Stimulated activated naive CD8-positive, alpha-beta T cell treated with anti-CD3 and anti-CD28 coated beads, Interleukin-15, Interleukin-2, amounts not matched to agents 100 ng/mL and 50 ng/mL, for 24 hours (primary cell): ENCODE measurements at regions not wholly inside any gene's neighbourhood (a gene's known extent, or its start where the extent isn't known, plus 50 kb on each side); places are given as distances from the start of the nearest gene placed in this dataset.
"Not testable (repeated sequence)": the region's sequence is repeated elsewhere in the genome, so short reads cannot be mapped to it uniquely, and the experiment has no call there.

ENCODE experiments used
- H3K27ac Mint-ChIP-seq: one replicate; pipeline ENCODE4 v1.8.0; 2021; ENCODE audit warnings: mild to moderate bottlenecking, mixed read lengths
- H3K27me3 Mint-ChIP-seq: one replicate; pipeline ENCODE4 v1.8.0; 2021; ENCODE audit warnings: mixed read lengths
- H3K36me3 Mint-ChIP-seq: one replicate; pipeline ENCODE4 v1.8.0; 2021; ENCODE audit warnings: low read depth, mixed read lengths
- H3K4me1 Mint-ChIP-seq: one replicate; pipeline ENCODE4 v1.8.0; 2021; ENCODE audit warnings: low read depth, mixed read lengths
- H3K4me3 Mint-ChIP-seq: one replicate; pipeline ENCODE4 v1.8.0; 2021; ENCODE audit warnings: mild to moderate bottlenecking, mixed read lengths
- H3K9me3 Mint-ChIP-seq: one replicate; pipeline ENCODE4 v1.8.0; 2021; ENCODE audit warnings: mixed read lengths

- H3K27me3 Mint-ChIP-seq = peaks cover 21% of the 10 kb centered on the region
- not testable (repeated sequence) for H3K36me3 Mint-ChIP-seq, H3K9me3 Mint-ChIP-seq, H3K4me1 Mint-ChIP-seq, H3K27ac Mint-ChIP-seq, H3K4me3 Mint-ChIP-seq
These were observed 93.2 kb downstream of the METRNL start for GRCh38 chr17:83172646-83173045.

DNA sequence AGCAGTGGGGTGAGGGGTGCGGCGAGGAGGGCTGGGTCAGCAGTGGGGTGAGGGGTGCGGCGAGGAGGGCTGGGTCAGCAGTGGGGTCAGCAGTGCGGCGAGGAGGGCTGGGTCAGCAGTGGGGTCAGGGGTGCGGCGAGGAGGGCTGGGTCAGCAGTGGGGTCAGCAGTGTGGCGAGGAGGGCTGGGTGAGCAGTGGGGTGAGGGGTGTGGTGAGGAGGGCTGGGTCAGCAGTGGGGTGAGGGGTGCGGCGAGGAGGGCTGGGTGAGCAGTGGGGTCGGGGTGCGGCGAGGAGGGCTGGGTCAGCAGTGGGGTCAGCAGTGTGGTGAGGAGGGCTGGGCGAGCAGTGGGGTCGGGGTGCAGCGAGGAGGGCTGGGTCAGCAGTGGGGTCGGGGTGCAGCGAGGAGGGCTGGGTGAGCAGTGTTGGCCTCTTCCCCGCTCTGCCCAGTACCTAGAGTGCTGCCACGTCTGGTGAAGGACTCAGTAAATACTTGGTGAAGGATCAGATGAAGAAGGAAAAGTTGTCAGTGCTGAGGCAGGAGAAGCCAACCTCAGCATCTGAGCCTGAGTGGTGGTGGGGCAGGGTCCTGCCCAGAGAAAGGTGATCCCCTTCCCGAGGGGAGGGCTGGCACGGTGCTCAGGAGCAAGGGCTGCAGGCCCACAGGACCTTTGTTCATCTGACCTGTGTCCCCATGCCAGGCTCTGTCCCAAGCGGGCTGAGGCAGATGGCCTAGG lies 93.9 kb downstream of the METRNL start:
- H3K4me3 Mint-ChIP-seq, H3K4me1 Mint-ChIP-seq, H3K36me3 Mint-ChIP-seq, H3K27ac Mint-ChIP-seq, H3K9me3 Mint-ChIP-seq: not testable (repeated sequence)
- H3K27me3 Mint-ChIP-seq = peaks cover 18% of the 10 kb centered on the region

DNA sequence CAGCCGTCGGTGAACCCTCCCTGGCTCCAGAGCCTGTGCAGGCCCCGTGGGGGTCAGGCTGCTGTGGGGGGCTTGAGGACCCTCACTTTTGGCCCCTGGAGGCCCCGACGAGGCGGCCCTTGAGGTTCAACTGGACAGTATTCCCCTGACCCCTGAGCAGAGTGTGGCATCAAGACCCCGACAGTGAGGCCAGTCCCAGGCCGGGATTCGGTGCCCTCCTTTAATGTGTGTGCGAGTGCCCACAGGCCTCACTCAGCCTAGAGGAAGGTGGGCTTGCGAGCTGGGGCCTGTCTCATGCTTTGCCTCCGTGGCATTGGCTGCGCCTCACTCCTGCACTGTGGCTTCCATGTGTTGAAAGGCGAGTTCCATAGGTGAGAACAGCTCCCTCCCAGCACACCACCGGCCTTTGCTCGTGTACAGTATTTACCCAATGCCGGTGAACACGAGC lies 94.5 kb downstream of the METRNL start:
- H3K36me3 Mint-ChIP-seq = no peaks in the 10 kb centered on the region
- H3K27me3 Mint-ChIP-seq = peaks cover 17% of the 10 kb centered on the region
- H3K9me3 Mint-ChIP-seq = no peaks in the 10 kb centered on the region
- H3K27ac Mint-ChIP-seq = no peak overlapping the region
- no peak overlapping the region for H3K4me3 Mint-ChIP-seq
- H3K4me1 Mint-ChIP-seq = no peaks in the 10 kb centered on the region

- H3K4me1 Mint-ChIP-seq = no peaks in the 10 kb centered on the region
- H3K36me3 Mint-ChIP-seq = no peaks in the 10 kb centered on the region
- no peaks in the 10 kb centered on the region for H3K9me3 Mint-ChIP-seq
- H3K27ac Mint-ChIP-seq = no peak overlapping the region
- H3K27me3 Mint-ChIP-seq = peaks cover 12% of the 10 kb centered on the region
- H3K4me3 Mint-ChIP-seq = no peak overlapping the region
These were observed 95.1 kb downstream of the METRNL start for GRCh38 chr17:83174362-83175118.

DNA sequence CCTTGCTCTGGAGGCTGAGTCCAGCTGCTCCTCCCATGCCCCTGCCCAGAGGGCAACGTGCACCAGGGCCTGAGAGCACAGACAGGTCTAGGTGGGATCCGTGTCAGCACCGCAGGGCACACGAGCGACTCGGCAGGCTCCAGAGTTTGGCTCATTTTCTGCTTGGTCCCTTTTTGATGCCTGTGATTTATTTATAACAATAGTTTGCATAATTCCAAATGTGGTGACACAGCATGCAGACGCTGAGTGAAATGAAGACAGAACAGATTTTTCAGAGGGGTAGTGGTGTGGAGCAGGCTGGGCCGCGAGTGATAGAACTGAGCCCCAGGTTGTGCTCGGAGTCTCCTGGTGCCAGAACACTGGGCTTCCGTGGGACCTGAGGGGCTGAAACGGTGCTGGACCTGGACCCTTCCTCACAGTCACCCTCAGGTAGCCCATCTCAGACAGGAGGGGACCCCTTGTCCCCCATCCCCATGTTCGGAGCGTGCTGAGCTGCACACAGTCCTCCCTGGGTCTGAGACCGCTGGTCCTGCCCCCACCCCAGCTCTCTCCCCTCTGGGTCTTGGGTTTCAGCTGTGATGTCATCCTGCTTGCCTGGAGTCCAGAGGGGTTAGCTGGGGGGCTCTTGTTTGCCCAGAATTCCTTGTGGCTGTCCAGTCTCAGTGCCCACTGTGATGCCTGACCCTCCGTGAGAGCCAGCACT lies 95.9 kb downstream of the METRNL start:
- H3K36me3 Mint-ChIP-seq = no peaks in the 10 kb centered on the region
- H3K4me1 Mint-ChIP-seq = no peaks in the 10 kb centered on the region
- no peak overlapping the region for H3K4me3 Mint-ChIP-seq
- H3K9me3 Mint-ChIP-seq = no peaks in the 10 kb centered on the region
- H3K27ac Mint-ChIP-seq = no peak overlapping the region
- H3K27me3 Mint-ChIP-seq = peaks cover 8% of the 10 kb centered on the region

GRCh38 chr17:83175822-83176622 lies 96.6 kb downstream of the METRNL start:
- Mint-ChIP-seq H3K4me1 (no peaks in the 10 kb centered on the region), H3K36me3 (no peaks in the 10 kb centered on the region), H3K4me3 (no peak overlapping the region), H3K27ac (no peak overlapping the region), H3K27me3 (peaks cover 5% of the 10 kb centered on the region), H3K9me3 (no peaks in the 10 kb centered on the region)

GRCh38 chr17:83176623-83177583 lies 97.5 kb downstream of the METRNL start:
- no peak overlapping the region for H3K4me3 Mint-ChIP-seq
- H3K4me1 Mint-ChIP-seq = no peaks in the 10 kb centered on the region
- no peaks in the 10 kb centered on the region for H3K27me3 Mint-ChIP-seq
- H3K27ac Mint-ChIP-seq = no peak overlapping the region
- no peaks in the 10 kb centered on the region for H3K36me3 Mint-ChIP-seq
- no peaks in the 10 kb centered on the region for H3K9me3 Mint-ChIP-seq

DNA sequence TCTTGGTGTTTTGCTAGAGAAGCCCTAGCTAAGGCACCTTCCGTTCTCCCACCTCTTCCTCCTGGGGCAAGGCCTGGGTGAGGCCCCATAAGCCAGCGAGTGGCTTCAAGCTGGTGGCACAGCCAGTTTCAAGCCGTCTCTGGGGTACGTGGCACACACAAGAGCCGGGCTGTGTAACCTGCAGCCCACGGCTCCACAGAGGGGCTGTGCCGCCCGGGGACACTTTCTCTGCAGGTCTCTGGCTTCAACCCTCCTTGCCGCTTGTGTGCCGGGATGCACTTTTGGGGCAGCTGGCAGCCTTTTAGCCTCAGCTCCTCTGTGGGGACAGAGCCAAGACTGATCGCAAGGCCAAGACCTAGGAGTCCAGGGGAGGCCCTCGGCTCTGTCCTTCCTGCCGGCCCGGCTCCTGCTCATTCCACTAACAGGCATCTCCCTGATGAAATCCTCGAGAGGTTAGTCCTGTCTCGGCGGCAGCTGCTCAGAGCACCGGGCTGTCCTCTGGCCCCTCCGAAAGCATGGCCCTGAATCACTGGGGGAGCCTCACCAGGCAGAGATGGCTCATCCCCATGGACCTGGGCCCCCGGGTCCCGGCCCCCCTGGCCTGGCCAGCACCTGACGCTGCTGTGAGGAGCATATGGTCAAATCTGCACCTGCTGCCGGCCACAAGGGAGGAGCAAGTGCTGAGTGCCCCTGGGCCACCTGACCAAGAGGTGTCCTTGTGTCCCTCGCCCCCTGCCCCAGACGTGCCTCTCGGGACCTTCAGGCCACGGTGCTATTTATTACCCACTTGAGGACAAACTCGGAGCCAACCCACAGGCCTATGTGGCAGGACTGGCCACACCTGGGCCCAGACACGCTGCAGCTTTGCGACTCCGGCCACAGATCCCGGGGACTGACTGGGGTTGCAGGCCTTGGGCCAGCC lies 98.5 kb downstream of the METRNL start:
- H3K27me3 Mint-ChIP-seq = no peaks in the 10 kb centered on the region
- H3K27ac Mint-ChIP-seq = no peak overlapping the region
- H3K4me1 Mint-ChIP-seq = peaks cover 3% of the 10 kb centered on the region
- no peaks in the 10 kb centered on the region for H3K9me3 Mint-ChIP-seq
- no peaks in the 10 kb centered on the region for H3K36me3 Mint-ChIP-seq
- H3K4me3 Mint-ChIP-seq = no peak overlapping the region

DNA sequence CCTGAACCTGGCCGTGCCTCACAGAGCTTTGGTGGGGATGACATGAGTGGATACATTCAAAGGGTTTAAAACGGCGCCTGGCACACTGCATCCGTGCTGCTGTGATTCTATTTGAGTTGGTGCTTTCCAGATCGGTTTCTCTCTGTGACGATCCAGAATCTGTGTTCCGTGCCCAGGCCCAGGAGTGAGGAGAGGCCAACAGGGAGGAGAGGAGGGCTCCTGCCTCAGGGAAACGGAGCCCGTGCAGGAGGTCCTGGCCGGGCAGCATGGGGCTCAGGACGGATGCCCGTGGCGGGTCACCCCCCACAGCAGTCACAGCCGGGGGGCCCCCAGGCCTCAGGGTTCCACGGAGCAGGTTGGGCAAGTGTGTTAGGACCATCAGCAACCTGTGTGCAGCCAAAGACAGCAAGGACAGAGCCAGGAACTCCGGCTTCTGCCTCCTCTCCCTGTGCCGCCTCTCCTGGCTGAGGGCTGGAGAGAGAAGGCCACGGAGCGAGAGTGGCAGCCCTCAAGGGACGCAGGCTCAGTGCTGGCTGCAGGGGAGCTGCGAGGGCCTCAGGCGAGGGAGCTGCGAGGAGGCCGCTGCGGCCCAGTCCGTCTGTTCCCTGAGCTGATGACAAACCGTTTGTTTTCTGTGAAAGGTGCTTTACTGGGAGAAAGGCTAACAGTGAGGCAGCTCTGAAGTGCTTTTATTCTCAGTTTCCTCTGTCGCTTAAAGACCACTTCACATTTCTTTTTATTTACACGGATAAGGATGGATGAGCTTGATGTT lies 99.3 kb downstream of the METRNL start:
- peaks cover 3% of the 10 kb centered on the region for H3K4me1 Mint-ChIP-seq
- H3K36me3 Mint-ChIP-seq = no peaks in the 10 kb centered on the region
- no peaks in the 10 kb centered on the region for H3K27me3 Mint-ChIP-seq
- no peak overlapping the region for H3K4me3 Mint-ChIP-seq
- H3K9me3 Mint-ChIP-seq = no peaks in the 10 kb centered on the region
- H3K27ac Mint-ChIP-seq = no peak overlapping the region

- Mint-ChIP-seq H3K4me1 (peaks cover 3% of the 10 kb centered on the region), H3K27me3 (no peaks in the 10 kb centered on the region), H3K4me3 (no peak overlapping the region), H3K27ac (no peak overlapping the region), H3K9me3 (no peaks in the 10 kb centered on the region), H3K36me3 (no peaks in the 10 kb centered on the region)
These were observed 100.0 kb downstream of the METRNL start for GRCh38 chr17:83179374-83179773.

DNA sequence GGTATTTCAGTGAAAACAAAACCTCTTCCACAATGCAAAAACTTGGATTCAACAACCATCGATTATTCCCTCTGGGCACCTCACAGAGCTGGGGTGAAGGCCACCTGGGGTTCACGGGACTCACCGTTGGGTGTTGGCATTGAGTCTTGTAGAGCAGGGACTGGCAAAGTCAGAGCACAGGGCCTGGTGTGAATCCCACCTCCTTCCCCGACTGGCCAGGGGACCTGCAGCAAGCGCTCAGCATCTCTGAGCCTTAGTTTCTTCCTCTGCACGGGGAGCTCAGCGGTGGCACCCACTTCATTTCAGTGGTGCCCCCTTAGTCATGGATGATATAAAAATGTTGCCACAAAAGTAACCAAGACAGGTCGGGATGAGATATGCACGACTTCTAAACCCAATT lies 100.4 kb downstream of the METRNL start:
- no peak overlapping the region for H3K27ac Mint-ChIP-seq
- peaks cover 3% of the 10 kb centered on the region for H3K4me1 Mint-ChIP-seq
- H3K4me3 Mint-ChIP-seq = no peak overlapping the region

DNA sequence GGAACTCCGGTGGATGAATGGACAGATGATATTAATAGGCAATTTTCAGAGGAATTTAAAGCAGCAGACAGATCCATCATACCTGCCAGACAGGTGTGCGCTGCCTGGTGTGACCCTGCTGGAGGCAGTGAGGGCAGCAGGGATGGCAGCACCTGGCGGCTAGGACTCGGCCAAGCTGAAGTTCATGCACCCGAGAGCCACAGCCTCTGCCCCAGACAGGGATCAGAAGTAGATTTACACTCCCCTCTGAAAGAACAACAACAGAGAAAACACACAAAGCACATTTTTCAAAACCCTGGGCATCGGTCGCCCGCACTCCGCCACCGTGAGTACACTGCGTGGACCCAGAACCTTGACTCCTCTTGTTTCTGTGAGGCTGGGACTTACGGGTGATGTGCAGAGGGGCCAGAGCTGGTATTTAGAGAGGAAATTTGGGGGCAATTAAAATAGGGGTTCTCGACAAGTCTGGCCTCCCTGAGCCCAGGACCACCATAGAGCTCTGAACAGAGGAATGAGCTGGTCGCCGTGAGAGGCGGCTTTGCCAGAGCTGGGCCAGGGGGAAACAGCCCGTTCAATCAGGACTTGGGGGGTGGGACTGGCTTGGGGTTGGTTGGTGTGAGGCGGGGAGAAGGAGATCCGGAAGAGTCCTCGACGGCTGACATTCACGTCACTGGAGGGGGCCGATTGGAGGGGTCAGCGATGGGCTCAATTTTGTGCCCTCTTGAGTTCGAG lies 101.0 kb downstream of the METRNL start:
- Mint-ChIP-seq H3K4me1 (peaks cover 3% of the 10 kb centered on the region), H3K27me3 (no peaks in the 10 kb centered on the region), H3K4me3 (no peak overlapping the region), H3K27ac (no peak overlapping the region), H3K9me3 (no peaks in the 10 kb centered on the region), H3K36me3 (no peaks in the 10 kb centered on the region)

More for the DNA sequence above, 100.4 kb downstream of the METRNL start:
- no peaks in the 10 kb centered on the region for H3K27me3 Mint-ChIP-seq
- no peaks in the 10 kb centered on the region for H3K9me3 Mint-ChIP-seq
- H3K36me3 Mint-ChIP-seq = no peaks in the 10 kb centered on the region
